Esophagus squamous epithelium (tissue), 5 donors: ENCODE measurements at regions not wholly inside any gene's neighbourhood (a gene's known extent, or its start where the extent isn't known, plus 50 kb on each side); places are given as distances from the start of the nearest gene placed in this dataset.
"Not testable (repeated sequence)": the region's sequence is repeated elsewhere in the genome, so short reads cannot be mapped to it uniquely, and the experiment has no call there.

Experiments used
- DNase-seq: peaks from one replicate; lab custom pipeline; 2025; lab: John Stamatoyannopoulos, UW
- H3K27ac ChIP-seq, 4 donors: fragments of 200-600 bp; sonication (generic); one replicate each; pipeline ENCODE4 v1.5.1; 2016 to 2019; ENCODE audit warnings: mild to moderate bottlenecking in 1 of 4
- H3K27me3 ChIP-seq, 4 donors: fragments of 200-600 bp; sonication (generic); 1 replicate in 3 of 4; 2 replicates in 1 of 4; pipeline versions ENCODE4 v1.5.1 to v1.6.0; 2017 to 2021; ENCODE audit warnings: antibody characterized with exemption in 1 of 4
- H3K36me3 ChIP-seq, 3 donors: fragments of 200-600 bp; sonication (generic); one replicate each; pipeline ENCODE4 v1.5.1; 2016 to 2019
- H3K4me1 ChIP-seq, 3 donors: fragments of 200-600 bp; sonication (generic); one replicate each; pipeline ENCODE4 v1.5.1; 2017 to 2019
- H3K4me3 ChIP-seq, 4 donors: fragments of 200-600 bp; sonication (generic); 1 replicate in 3 of 4; 2 replicates in 1 of 4; pipeline ENCODE4 v1.5.1; 2016 to 2019; ENCODE audit warnings: mild to moderate bottlenecking in 2 of 4, moderate library complexity in 1 of 4
- H3K9me3 ChIP-seq, 3 donors: fragments of 200-600 bp; sonication (generic); one replicate each; pipeline ENCODE4 v1.5.1; 2016 to 2019
- POLR2A ChIP-seq, 4 donors: fragments of 450-650 bp; IDR thresholded peaks; one replicate each; pipeline ENCODE4 v1.6.1; 2017; ENCODE audit warnings: antibody characterized with exemption in 4 of 4, mild to moderate bottlenecking in 4 of 4, moderate library complexity in 3 of 4
- WGBS, 2 donors: methylation state at CpG; one replicate each; pipeline ENCODE4 v1.1.5; 2018; 5-methylcytosine and 5-hydroxymethylcytosine counted together
- intact Hi-C: fragments of 100-400 bp; cut with DNase I; formaldehyde crosslinking; loops from one replicate; pipeline ENCODE4 v1.15.0; 2022
- TF ChIP-seq, protein P1 (sequence below), 6 experiments: fragments of 450-650 bp in 4 of 6; fragments of 200-600 bp in 2 of 6; sonication (generic) in 2 of 6; IDR thresholded peaks; one replicate each; pipeline ENCODE4 v1.5.1; 2016 to 2019; ENCODE audit warnings: antibody characterized with exemption in 6 of 6, mild to moderate bottlenecking in 4 of 6, moderate library complexity in 4 of 6
- donor health status: DM: yes; HTN: yes; CAD: no.

- Histone ChIP-seq H3K9me3 (no peaks in the 10 kb centered on the region), H3K36me3 (no peaks in the 10 kb centered on the region), H3K4me1 (no peaks in the 10 kb centered on the region), H3K27me3 (no peaks in the 10 kb centered on the region), H3K27ac (no peak overlapping the region), H3K4me3 (no peak overlapping the region)
- DNase-seq = no peak
- 61 to 80% methylated on average over 3 of the region's 3 CpGs for WGBS, 2 donors
- no peak for TF ChIP-seq POLR2A (IDR thresholded peaks at IDR 0.05)
- TF ChIP-seq, protein P1, sequence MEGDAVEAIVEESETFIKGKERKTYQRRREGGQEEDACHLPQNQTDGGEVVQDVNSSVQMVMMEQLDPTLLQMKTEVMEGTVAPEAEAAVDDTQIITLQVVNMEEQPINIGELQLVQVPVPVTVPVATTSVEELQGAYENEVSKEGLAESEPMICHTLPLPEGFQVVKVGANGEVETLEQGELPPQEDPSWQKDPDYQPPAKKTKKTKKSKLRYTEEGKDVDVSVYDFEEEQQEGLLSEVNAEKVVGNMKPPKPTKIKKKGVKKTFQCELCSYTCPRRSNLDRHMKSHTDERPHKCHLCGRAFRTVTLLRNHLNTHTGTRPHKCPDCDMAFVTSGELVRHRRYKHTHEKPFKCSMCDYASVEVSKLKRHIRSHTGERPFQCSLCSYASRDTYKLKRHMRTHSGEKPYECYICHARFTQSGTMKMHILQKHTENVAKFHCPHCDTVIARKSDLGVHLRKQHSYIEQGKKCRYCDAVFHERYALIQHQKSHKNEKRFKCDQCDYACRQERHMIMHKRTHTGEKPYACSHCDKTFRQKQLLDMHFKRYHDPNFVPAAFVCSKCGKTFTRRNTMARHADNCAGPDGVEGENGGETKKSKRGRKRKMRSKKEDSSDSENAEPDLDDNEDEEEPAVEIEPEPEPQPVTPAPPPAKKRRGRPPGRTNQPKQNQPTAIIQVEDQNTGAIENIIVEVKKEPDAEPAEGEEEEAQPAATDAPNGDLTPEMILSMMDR (IDR thresholded peaks at IDR 0.05) = no peak
- intact Hi-C loops = no loop called here
Measured at GRCh38 chr3:89713196-89713595, 605.8 kb downstream of the EPHA3 start.

- TF ChIP-seq, protein P1 (IDR thresholded peaks at IDR 0.05) = no peak
- TF ChIP-seq POLR2A (IDR thresholded peaks at IDR 0.05) = no peak
- no peaks in the 10 kb centered on the region for H3K27me3 ChIP-seq
- H3K36me3 ChIP-seq = no peaks in the 10 kb centered on the region
- H3K27ac ChIP-seq = no peak overlapping the region
- no peak for DNase-seq
- no peaks in the 10 kb centered on the region for H3K9me3 ChIP-seq
- intact Hi-C loops = no loop called here
- 7 to 20% methylated on average over 1 of the region's 1 CpG for WGBS, 2 donors
- no peak overlapping the region for H3K4me3 ChIP-seq
- H3K4me1 ChIP-seq = no peaks in the 10 kb centered on the region
Measured at GRCh38 chr3:89714237-89714636, 606.8 kb downstream of the EPHA3 start.

- 45 to 64% methylated on average over 1 of the region's 1 CpG for WGBS, 2 donors
- no peaks in the 10 kb centered on the region for H3K9me3 ChIP-seq
- no peak overlapping the region for H3K4me3 ChIP-seq
- intact Hi-C loops = no loop called here
- no peak for DNase-seq
- H3K27ac ChIP-seq = no peak overlapping the region
- H3K4me1 ChIP-seq = no peaks in the 10 kb centered on the region
- H3K36me3 ChIP-seq = no peaks in the 10 kb centered on the region
- TF ChIP-seq POLR2A (IDR thresholded peaks at IDR 0.05) = no peak
- TF ChIP-seq, protein P1 (IDR thresholded peaks at IDR 0.05) = no peak
- no peaks in the 10 kb centered on the region for H3K27me3 ChIP-seq
Measured at GRCh38 chr3:89740080-89740880, 632.9 kb downstream of the EPHA3 start.

GRCh38 chr3:89740881-89741177, 633.4 kb downstream of the EPHA3 start:
- Histone ChIP-seq H3K27ac (no peak overlapping the region), H3K4me3 (no peak overlapping the region), H3K9me3 (no peaks in the 10 kb centered on the region), H3K36me3 (no peaks in the 10 kb centered on the region), H3K27me3 (no peaks in the 10 kb centered on the region), H3K4me1 (no peaks in the 10 kb centered on the region)
- DNase-seq = no peak
- TF ChIP-seq, protein P1 (IDR thresholded peaks at IDR 0.05) = no peak
- no peak for TF ChIP-seq POLR2A (IDR thresholded peaks at IDR 0.05)
- intact Hi-C loops = no loop called here

DNA sequence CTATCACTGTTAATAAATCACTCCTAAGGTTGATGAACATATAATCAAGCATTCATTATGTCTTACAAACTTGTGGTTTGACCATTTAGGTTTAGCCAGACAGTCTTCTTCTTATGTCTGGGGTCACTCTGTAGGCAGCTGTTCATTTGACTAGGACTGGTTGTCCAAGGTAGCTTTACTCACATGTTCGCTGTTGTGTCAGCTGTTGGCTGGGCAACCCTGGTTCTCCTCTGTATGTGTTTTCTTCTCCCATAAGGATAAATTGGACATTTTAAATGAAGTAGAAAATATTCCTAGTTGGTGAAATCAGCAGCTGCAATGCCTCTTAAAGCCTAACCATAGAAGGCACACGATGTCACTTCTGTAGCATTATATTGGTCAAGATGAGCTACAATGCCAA, 635.1 kb downstream of the EPHA3 start:
- WGBS, 2 donors = 88 to 91% methylated on average over 2 of the region's 2 CpGs
- no peak for TF ChIP-seq POLR2A (IDR thresholded peaks at IDR 0.05)
- TF ChIP-seq, protein P1 (IDR thresholded peaks at IDR 0.05) = no peak
- no peak for DNase-seq
- Histone ChIP-seq H3K4me3 (no peak overlapping the region), H3K36me3 (no peaks in the 10 kb centered on the region), H3K27me3 (no peaks in the 10 kb centered on the region), H3K4me1 (no peaks in the 10 kb centered on the region), H3K27ac (no peak overlapping the region), H3K9me3 (no peaks in the 10 kb centered on the region)
- intact Hi-C loops = no loop called here

DNA sequence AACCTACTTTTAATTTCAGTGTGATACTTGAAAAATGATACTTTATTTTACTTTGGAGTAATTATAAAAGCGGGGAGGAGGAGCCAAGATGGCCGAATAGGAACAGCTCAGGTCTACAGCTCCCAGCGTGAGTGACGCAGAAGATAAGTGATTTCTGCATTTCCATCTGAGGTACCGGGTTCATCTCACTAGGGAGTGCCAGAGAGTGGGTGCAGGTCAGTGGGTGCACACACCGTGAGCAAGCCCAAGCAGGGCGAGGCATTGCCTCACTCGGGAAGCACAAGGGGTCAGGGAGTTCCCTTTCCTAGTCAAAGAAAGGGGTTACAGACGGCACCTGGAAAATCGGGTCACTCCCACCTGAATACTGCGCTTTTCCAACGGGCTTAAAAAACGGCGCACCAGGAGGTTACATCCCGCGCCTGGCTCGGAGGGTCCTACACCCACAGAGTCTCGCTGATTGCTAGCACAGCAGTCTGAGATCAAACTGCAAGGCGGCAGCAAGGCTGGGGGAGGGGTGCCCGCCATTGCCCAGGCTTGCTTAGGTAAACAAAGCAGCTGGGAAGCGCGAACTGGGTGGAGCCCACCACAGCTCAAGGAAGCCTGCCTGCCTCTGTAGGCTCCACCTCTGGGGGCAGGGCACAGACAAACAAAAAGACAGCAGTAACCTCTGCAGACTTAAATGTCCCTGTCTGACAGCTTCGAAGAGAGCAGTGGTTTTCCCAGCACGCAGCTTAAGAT, 640.3 kb downstream of the EPHA3 start:
- DNase-seq, H3K36me3 ChIP-seq, intact Hi-C loops, H3K27ac ChIP-seq, H3K4me1 ChIP-seq, H3K4me3 ChIP-seq, H3K27me3 ChIP-seq, H3K9me3 ChIP-seq: not testable (repeated sequence)
- 84 to 90% methylated on average over 10 to 14 of the region's 24 CpGs for WGBS, 2 donors
